Forelimb muscle (tissue), 1 donor: ENCODE measurements at regions not wholly inside any gene's neighbourhood (a gene's known extent, or its start where the extent isn't known, plus 50 kb on each side); places are given as distances from the start of the nearest gene placed in this dataset.

ENCODE experiments used
- DNase-seq: peaks from one replicate; pipeline ENCODE4 v3.0.0-alpha.2; 2013; ENCODE audit warnings: low read depth

DNA sequence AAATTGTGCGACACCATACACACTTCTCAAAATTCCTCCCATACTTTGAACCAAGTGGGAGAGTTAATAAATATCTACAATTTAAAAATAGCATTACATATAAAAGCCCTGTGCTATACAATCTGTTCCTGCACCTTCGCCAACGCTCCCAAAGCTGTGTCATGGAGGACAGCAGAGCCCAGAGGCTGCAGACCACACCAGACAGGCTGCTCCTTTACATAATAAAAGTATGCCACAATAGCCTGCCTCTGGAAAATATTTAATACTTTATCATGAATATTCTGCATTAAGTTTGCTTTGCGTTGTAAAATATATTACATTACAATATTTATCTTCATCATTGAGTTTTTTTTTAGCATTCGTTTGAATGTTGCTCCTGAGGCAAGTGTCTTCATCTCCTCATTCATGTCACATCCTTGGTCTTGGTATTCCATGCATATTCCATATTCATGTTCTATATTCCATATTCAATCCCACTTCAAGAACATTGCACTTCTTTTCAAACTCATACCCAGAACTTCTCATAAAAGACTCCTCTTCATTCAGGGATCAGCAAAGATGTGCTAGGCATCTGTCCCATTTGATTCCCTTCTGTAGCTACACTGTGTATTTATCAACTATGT is 663.9 kb downstream of the POM121L12 start:
- no peak for DNase-seq

- no peak for DNase-seq
Observed at GRCh38 chr7:53719122-53719521, 683.7 kb downstream of the POM121L12 start.

DNA sequence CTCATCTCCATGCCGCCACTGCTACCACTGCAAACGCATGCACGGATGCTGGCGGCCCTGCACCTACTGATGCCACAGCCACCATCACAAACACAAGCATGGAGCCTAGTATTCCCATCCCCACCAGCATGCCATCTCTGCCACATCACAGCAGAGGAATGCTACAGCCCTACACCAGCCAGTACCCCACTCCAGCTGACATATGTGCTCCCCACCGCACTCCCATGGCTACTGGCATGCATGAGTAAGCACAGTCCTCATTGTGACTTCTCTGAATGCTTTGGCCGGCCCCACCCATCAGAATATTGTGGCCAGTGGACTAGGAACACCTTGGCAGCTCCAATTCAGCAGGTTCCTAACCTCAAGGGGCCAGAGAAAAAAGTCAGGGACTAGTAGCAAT is 705.5 kb downstream of the POM121L12 start:
- DNase-seq = no peak

GRCh38 chr7:53743697-53744402 is 708.4 kb downstream of the POM121L12 start:
- DNase-seq = no peak

DNA sequence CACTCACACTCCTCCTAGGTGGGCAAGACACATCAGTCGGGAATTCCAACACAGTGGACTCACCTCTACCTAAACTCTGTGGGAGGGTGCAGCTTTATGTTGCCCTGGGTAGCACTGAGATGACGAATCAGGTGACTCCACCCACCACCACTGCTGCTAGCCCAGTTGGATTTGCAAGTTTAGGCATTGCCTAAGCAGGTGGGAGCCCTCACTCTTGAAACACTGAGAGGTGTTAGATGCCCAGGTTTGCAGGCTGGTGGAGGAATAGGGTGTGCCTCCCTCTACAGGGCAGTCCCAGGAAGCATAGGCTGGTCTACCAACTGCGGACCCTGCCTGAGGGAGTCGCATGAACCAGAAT is 708.9 kb downstream of the POM121L12 start:
- DNase-seq = no peak

- DNase-seq = no peak
Observed at GRCh38 chr7:53756946-53757345, 721.5 kb downstream of the POM121L12 start.

DNA sequence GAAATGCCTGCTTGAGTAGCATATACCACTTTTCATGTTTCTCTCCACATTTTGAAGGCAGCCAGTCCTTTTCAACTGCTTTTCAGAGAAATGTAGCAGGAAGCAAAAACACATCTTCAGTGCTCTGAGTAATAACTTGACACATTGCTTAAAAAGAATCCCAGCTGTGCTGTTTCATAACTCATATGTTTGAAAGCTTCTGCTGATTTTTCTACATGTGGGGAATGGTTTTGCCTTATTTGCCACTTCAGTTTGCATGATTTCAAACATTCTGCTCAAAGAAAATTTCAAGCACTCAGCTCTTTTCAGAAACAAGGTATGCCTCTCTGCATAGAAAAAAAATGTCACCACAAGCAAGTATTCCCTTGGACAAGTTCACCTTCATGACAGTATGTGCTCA is 732.8 kb downstream of the POM121L12 start:
- DNase-seq = no peak

DNA sequence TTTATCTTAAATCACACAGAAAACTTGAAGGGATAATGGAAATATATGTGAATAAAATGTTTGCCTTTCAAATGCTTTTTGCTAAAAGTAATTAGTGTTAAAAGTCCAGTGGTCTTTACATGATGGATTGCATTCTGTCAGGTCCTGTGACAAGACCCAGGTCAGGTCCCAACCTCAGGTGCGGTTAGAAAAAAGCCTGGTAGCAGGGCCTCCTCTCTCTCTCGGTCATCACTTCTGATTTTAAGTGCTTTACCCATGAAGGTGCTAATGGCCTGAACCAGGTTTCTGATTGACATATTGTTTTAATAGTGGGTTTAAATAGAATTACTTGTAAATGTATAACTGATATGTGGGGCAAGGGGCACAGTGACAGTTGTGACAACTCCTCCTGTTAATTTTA is 736.3 kb downstream of the POM121L12 start:
- DNase-seq = no peak

GRCh38 chr7:53776323-53776722 is 740.9 kb downstream of the POM121L12 start:
- DNase-seq = no peak

DNA sequence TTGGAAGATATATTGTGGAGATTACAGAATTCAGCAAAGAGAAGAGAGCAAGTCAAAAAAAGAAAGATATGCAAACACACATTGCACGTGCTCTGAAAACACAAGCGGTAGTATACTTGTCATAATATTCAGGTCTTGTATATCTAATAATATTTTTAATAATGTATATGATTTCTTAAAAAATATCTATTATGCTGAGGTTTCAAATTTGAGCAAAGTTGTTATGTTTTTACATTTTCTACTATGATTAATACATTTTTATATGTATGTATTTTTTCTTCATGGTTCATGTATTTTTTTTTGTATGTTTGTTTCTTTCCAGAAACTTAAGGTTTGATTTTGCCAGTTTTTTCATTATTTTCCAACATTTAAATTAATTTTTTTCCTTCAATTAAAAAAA is 752.4 kb upstream of the VSTM2A start:
- DNase-seq = no peak

DNA sequence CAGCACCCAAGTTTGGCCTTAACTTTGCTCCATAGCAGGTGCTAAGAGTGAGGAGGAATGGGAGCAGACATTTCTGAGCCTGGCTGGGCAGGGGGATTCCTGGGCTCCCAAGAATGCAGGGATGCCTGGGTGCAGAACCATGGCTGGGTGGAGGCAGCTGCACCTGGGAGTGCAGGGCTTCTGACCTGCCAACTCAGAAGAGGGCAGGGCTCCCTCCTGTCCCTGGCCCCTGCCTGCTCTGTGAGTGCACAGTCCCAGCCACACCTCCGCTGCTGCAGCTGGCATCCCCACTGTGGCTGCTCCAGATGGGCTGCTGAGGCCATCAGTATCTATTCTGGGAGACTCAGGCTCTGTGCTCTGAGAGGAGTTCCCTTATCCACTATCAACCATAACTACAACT is 747.4 kb upstream of the VSTM2A start:
- DNase-seq = no peak

DNA sequence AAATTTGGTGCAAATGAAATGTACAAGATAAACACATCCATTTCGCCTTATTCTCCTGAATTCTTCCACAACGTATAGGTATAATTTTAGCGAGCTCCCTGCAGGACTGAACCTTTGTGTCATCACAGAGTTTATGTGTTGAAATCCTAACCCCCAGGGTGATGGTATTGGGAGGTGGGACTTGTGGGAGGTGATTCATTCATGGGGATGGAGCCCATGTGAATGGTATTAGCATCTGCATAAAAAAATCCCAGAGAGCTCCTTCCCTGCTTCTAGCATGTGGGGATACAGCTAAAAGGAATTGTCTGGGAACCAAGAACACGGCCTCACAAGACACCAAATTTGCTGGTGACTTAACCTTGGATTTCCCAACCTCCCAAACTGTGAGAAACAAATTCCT is 741.4 kb upstream of the VSTM2A start:
- no peak for DNase-seq

GRCh38 chr7:53806119-53806518 is 736.1 kb upstream of the VSTM2A start:
- no peak for DNase-seq

DNA sequence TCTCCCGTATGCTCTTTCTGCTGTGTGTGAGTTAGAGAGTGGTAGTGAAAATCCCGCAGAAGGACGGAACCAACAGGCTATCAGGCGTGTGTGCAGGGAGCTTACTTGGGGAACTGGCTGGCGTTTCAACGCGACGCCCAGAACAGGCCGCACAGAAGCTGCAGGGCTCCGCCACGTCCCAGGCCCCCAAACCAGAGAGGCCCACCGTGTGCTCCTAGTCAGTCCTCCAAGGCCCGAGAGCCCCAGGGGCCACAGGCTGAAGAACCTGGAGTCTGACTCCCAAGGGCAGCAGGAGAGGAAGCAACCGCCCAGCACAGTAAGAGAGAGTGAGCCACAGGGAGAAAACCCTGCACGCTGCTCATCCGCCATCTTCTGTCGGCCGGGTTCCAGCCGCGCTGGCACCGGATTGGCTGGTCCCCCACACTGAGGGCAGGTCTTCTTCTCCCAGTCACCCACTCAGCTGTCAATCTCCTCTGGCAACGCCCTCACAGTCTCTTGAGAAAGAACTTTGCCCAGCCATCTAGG is 730.6 kb upstream of the VSTM2A start:
- no peak for DNase-seq

DNA sequence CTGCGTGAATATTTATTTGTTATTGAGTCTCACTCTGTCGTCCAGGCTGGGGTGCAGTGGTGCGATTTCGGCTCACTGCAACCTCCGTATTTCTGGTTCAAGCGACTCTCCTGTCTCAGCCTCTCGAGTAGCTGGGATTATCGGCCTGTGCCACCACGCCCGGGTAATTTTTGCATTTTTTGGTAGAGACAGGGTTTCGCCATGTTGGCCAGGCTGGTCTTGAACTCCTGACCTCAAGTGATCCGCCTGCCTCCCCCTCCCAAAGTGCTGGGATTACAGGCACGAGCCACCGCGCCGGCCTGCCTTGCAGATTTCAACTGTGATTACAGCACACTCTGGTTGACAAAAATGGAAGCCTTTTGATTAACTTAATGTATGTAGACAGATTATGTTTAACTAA is 730.0 kb upstream of the VSTM2A start:
- no peak for DNase-seq

- DNase-seq = no peak
Observed at GRCh38 chr7:53835301-53835700, 706.9 kb upstream of the VSTM2A start.

DNA sequence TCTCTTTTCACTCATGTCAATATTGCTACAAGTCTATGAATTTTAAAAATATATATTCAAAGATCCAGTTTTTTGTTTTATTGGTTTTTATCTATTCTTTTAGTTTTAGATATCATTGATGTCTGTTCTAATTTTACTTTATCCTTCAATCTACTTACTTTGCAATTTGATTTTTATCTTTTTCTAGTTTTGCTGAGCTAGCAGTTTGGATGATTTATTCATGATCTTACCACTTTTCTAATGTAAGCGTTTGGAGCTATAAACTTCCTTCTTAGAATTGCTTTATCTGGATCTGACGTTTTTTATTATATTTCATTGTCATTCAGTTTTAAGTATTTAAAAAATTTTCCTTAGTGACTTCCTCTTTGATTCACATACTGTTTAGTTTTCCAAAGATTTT is 664.5 kb upstream of the VSTM2A start:
- DNase-seq = no peak

DNA sequence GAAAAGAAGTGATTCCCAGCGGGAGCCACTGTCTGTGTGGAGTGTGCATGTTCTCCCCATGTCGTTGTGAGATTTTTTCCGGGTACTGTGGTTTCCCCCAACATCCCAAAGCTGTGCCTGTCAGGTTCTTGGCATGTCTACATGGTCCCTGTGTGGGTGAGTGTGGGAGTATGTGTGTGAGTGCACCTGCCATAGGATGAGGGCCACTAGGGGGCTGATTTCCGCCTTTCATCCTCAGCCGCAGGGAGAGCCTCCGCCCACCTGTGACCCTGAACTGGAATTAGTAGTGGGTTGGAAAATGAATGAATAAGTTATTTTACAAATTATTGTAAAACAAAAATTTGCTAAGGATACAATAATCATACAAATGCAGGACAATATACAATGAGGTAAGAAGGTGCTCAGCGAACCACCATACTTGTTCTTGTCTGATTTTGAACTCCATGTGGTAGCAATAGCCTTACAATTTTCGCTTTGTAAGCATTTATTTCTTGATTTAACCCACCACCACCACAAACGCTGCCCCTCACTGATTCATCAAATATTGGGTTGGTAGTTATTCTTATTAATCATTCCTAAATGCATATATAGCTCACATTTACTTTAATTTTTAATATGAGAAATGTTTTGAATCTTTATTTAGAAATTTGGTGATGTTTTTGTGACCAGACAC is 641.2 kb upstream of the VSTM2A start:
- no peak for DNase-seq

DNA sequence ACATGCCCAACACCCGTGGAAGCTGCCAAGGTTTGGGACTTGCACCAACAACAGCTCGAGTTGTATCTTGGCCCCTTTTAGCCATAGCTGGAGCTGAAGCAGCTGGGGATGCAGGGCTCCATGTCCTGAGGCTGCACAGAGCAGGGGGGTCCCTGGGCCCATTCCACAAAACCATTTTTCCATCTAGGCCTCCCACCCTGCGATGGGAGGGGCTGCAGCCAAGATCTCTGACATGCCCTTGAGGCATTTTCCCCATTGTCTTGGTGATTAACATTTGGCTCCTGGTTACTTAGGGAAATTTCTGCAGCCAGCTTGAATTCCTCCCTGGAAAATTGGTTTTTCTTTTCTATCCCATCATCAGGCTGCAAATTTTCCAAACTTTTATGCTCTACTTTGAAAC is 637.8 kb upstream of the VSTM2A start:
- DNase-seq = no peak

- DNase-seq = no peak
Observed at GRCh38 chr7:53917637-53918036, 624.5 kb upstream of the VSTM2A start.

DNA sequence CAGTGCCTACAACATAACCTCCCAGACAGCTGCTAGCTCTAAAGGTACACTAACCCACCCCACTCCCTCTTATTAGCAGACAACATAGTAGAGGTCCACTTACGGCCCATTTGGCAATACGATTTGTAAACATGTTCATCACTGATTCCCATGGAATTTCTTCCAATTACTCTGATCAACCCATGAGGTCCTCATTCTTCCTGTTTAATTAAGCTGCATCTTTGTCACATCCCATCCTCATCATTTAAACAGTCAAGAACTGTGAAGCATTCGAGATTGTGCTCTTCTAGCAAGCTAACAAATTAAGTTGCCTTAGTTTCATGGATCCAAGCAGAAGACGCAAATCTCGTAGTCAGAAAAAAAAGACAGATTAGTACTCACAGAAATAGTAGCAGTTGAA is 622.2 kb upstream of the VSTM2A start:
- DNase-seq = no peak

DNA sequence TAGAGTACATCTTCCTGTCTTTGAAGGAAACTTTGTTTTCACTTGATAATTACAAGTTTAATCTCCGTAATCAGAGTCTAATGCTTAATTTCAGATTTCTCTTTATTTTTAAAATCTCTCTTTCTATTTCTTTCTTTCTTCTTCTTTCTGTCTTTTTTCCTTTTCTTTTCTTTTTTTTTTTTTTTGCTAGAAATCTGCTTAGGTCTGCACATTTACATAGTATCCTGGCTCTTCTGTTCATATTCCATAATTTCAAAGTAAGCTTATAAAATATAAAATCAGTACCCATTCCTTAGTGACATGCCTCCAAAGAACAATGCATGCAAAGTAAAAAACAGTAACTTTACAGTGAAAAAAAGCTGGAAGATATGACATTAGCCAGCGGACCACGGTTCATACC is 601.7 kb upstream of the VSTM2A start:
- no peak for DNase-seq

GRCh38 chr7:53947732-53948131 is 594.4 kb upstream of the VSTM2A start:
- DNase-seq = no peak
